AG20443 (cell line): ENCODE measurements at regions not wholly inside any gene's neighbourhood (a gene's known extent, or its start where the extent isn't known, plus 50 kb on each side); places are given as distances from the start of the nearest gene placed in this dataset.
"Not testable (repeated sequence)": the region's sequence is repeated elsewhere in the genome, so short reads cannot be mapped to it uniquely, and the experiment has no call there.

Experiments
- DNase-seq: peaks from one replicate; pipeline ENCODE4 v3.0.0; 2012; ENCODE audit warnings: low spot score, mixed read lengths

GRCh38 chr9:135295551-135296300 lies 183.9 kb upstream of the PPP1R26 start:
- DNase-seq = no peak

GRCh38 chr9:135296735-135297455 lies 182.7 kb upstream of the PPP1R26 start:
- DNase-seq = no peak

- no peak for DNase-seq
Observed at GRCh38 chr9:135297456-135298075, 182.0 kb upstream of the PPP1R26 start.

GRCh38 chr9:135299239-135299590 lies 180.4 kb upstream of the PPP1R26 start:
- no peak for DNase-seq

GRCh38 chr9:135299651-135300345 lies 179.8 kb upstream of the PPP1R26 start:
- no peak for DNase-seq

GRCh38 chr9:135300346-135301141 lies 179.0 kb upstream of the PPP1R26 start:
- DNase-seq = no peak

GRCh38 chr9:135301271-135302263 lies 178.0 kb upstream of the PPP1R26 start:
- no peak for DNase-seq

- DNase-seq = no peak
Observed at GRCh38 chr9:135302329-135303279, 177.0 kb upstream of the PPP1R26 start.

- no peak for DNase-seq
Observed at GRCh38 chr9:135303280-135303647, 176.3 kb upstream of the PPP1R26 start.

- no peak for DNase-seq
Observed at GRCh38 chr9:135303865-135304499, 175.6 kb upstream of the PPP1R26 start.

GRCh38 chr9:135304886-135305285 lies 174.7 kb upstream of the PPP1R26 start:
- peak; percentile 7 for DNase-seq

- peak; percentile 6 for DNase-seq
Observed at GRCh38 chr9:135305546-135306180, 173.9 kb upstream of the PPP1R26 start.

- peak; percentile 2 for DNase-seq
Observed at GRCh38 chr9:135306699-135307098, 172.9 kb upstream of the PPP1R26 start.

GRCh38 chr9:135307300-135307699 lies 172.3 kb upstream of the PPP1R26 start:
- DNase-seq = no peak

GRCh38 chr9:135307919-135308318 lies 171.7 kb upstream of the PPP1R26 start:
- DNase-seq = not testable (repeated sequence)

GRCh38 chr9:135308821-135309762 lies 170.5 kb upstream of the PPP1R26 start:
- no peak for DNase-seq

GRCh38 chr9:135309763-135310125 lies 169.8 kb upstream of the PPP1R26 start:
- DNase-seq = no peak
